ENCODE measurements at regions not wholly inside any gene's neighbourhood (a gene's known extent, or its start where the extent isn't known, plus 50 kb on each side); places are given as distances from the start of the nearest gene placed in this dataset.

DNA sequence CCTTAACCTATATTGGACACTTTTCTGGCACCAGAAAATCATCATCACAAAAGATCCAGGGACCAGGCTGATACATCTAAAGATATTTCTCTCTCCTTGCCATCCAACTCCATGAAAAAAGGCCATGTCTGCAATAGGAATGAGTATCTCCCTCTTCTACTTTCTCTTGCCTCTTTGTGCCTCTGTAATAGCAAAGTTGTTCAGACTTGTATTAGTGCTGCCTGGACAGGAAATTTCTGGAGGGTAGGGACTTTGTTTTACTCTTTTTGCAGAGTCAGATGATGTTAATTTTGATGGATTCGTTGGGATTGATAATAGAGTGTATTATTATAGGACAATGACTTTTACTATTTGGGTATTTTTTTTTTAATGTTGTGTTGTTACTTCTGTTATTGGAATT, 376.3 kb downstream of the INHBA start:
- DNase-seq, result no peak
- H3K9me3 Mint-ChIP-seq, result peaks cover 2% of the 10 kb centered on the region
- H3K36me3 Mint-ChIP-seq, result no peaks in the 10 kb centered on the region
- H3K4me1 Mint-ChIP-seq, result no peaks in the 10 kb centered on the region
- no peaks in the 10 kb centered on the region for H3K27me3 Mint-ChIP-seq
- no peak overlapping the region for H3K27ac Mint-ChIP-seq
- no peak overlapping the region for H3K4me3 Mint-ChIP-seq
- CTCF ChIA-PET, result no interaction called here

DNA sequence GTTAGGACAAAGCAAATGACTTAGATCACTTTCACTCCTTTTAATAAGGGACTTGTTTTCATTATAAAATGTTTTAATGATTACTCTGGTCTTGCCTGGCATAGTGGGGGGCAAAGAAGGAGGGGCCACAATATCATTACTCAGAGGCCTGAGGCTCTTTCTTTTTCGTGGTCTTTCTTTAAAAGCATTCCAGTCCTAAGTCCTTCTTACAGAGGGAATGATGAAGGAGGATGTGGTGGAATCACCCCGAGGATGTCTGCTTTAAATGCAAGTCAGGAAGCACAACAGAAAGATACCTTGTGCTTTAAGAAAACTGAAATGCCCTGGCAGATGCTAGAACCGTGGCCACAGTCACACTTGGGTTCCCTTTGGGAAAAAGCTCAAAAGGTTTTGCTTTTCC, 379.1 kb downstream of the INHBA start:
- Mint-ChIP-seq H3K4me1 (no peaks in the 10 kb centered on the region), H3K9me3 (peaks cover 2% of the 10 kb centered on the region), H3K27ac (no peak overlapping the region), H3K36me3 (no peaks in the 10 kb centered on the region), H3K4me3 (no peak overlapping the region), H3K27me3 (no peaks in the 10 kb centered on the region)
- no peak for DNase-seq
- CTCF ChIA-PET, result no interaction called here

DNA sequence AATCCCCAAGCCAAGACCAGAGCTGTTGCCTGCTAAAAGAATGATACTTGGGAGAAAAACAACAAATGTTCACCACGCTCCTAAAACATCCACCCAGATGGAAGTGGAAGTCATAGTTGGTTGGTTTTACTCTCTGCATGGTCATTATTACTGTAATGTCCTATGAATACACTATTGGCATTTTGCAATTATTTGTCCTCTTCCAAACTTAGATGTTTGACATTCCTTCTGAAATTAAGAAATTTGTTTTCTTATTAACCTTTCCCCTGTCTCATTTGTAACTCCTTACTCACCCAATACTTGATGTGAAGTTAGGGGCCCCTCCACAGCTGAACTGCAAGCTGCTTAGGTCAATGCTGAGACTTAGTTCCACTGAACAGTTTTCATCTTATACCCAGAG, 383.3 kb downstream of the INHBA start:
- H3K4me1 Mint-ChIP-seq, result no peaks in the 10 kb centered on the region
- H3K36me3 Mint-ChIP-seq, result no peaks in the 10 kb centered on the region
- H3K9me3 Mint-ChIP-seq, result peaks cover 8% of the 10 kb centered on the region
- no peak for DNase-seq
- H3K27me3 Mint-ChIP-seq, result no peaks in the 10 kb centered on the region
- CTCF ChIA-PET, result no interaction called here
- H3K4me3 Mint-ChIP-seq, result no peak overlapping the region
- no peak overlapping the region for H3K27ac Mint-ChIP-seq

DNA sequence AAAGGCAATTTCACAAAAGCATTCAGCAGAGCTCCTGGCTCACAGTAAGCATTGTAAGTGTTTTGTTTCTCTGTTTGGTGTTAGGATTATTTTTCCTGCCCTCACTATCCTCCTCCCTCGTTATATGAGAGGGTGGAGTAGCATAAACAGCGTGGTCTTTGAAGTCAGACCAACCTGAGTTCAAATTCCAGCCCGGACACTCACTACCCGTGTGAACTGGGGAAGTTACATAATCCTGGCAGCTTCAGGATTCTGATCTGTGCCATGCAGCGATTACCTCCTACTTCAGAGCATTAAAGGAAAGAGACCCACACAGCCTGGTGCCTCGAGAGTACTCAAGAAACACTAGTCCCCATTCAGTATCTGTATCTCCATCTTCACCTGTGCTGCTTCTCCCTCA, 386.5 kb downstream of the INHBA start:
- CTCF ChIA-PET, result interaction anchor here (0.6 kb wide), 1 partner anchor 63 kb away, joined by 3 read pairs; no protein-coding TSS in a partner anchor

DNA sequence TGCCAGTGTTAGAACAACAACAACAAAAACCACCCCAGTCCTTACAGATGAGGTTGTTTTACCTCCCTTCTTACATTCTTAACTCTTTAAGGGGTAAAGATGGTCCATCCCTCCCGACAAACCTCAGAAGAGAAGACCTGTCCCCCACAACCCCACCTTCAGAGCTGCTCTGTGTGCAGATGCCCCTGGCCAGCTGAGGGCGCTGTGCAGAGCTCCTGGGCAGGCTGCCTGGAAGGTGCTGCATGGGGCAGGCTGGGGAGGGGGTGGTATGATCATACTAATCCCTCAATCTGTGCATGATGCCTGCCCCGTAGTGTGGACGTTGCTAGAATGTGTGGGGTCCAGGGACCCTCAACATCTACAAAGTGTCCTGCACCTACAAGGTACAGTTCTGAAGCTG, 387.1 kb downstream of the INHBA start:
- H3K4me3 Mint-ChIP-seq, result no peak overlapping the region
- CTCF ChIA-PET, result interaction anchor here (0.6 to 1.0 kb wide), 2 partner anchors 26 to 63 kb away, joined by 3 read pairs; no protein-coding TSS in a partner anchor

More for the DNA sequence above, 386.5 kb downstream of the INHBA start:
- no peak for DNase-seq
- no peaks in the 10 kb centered on the region for H3K4me1 Mint-ChIP-seq
- H3K4me3 Mint-ChIP-seq, result no peak overlapping the region
- H3K27me3 Mint-ChIP-seq, result no peaks in the 10 kb centered on the region
- no peaks in the 10 kb centered on the region for H3K36me3 Mint-ChIP-seq
- H3K27ac Mint-ChIP-seq, result no peak overlapping the region
- peaks cover 12% of the 10 kb centered on the region for H3K9me3 Mint-ChIP-seq

DNA sequence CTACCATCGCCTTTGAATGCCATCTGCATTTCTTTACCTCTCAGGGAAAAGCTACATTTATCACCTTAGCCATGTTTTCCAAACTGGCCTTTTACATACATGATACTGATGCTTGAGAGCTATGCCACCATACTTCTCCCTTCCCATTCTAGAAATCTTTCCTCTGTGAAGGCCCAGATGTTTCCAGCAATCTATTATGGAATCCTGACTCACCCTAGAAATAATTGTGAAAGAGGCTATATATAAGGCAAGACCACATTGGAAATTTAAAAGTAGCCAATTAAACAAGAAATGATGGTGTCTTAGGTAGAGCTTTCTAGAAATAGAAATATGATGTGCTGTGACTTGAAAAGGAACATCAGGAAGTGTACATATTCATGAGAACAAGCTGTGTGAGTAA, 389.7 kb downstream of the INHBA start:
- no peaks in the 10 kb centered on the region for H3K4me1 Mint-ChIP-seq
- no peak for DNase-seq
- H3K36me3 Mint-ChIP-seq, result no peaks in the 10 kb centered on the region
- H3K9me3 Mint-ChIP-seq, result peaks cover 4% of the 10 kb centered on the region
- CTCF ChIA-PET, result no interaction called here
- no peaks in the 10 kb centered on the region for H3K27me3 Mint-ChIP-seq
- H3K4me3 Mint-ChIP-seq, result no peak overlapping the region
- no peak overlapping the region for H3K27ac Mint-ChIP-seq

More for the DNA sequence above, 387.1 kb downstream of the INHBA start:
- H3K36me3 Mint-ChIP-seq, result no peaks in the 10 kb centered on the region
- no peaks in the 10 kb centered on the region for H3K27me3 Mint-ChIP-seq
- no peak overlapping the region for H3K27ac Mint-ChIP-seq
- no peaks in the 10 kb centered on the region for H3K4me1 Mint-ChIP-seq
- peaks cover 12% of the 10 kb centered on the region for H3K9me3 Mint-ChIP-seq
- no peak for DNase-seq

DNA sequence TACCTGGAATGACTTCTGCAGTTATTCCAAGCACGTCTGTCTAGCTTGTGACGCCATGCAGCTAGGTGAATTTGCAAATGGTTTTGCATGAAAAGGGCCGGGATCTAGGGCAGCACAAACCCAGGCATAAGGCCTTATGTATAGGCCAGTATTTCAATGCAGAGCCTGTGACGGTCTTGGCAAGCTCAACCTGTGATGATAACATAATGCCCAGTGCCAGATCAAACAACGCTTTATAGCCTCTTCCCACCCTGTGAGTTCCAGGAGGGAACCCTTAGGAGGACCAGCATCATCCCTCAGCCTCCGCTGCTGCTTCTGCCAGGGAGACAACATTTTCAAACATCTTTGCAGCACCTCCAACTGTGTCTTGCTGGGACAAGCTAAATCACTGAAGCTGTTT, 390.7 kb downstream of the INHBA start:
- Mint-ChIP-seq H3K4me1 (no peaks in the 10 kb centered on the region), H3K9me3 (peaks cover 4% of the 10 kb centered on the region), H3K4me3 (no peak overlapping the region), H3K27ac (no peak overlapping the region), H3K27me3 (no peaks in the 10 kb centered on the region), H3K36me3 (no peaks in the 10 kb centered on the region)
- CTCF ChIA-PET, result no interaction called here
- no peak for DNase-seq

DNA sequence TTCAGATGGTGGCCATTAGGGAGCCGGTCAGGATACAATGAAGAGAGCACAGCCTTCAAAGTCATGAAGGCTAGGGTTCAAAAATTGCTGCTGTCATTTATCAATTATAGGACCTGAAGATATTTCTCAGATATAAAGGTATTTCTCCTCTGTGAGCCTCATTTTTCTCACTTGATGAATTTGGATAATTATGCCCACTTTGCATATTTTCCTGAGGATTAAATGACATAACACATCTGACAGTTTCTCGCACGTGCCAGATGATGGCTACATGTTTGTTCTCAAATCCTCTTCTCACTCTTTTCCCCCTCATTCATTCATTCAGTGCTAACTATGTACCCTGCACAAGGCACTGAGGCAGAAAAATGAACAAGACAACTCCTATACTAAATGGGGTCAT, 391.6 kb downstream of the INHBA start:
- Mint-ChIP-seq H3K27ac (no peak overlapping the region), H3K4me3 (no peak overlapping the region), H3K27me3 (no peaks in the 10 kb centered on the region), H3K9me3 (peaks cover 4% of the 10 kb centered on the region), H3K4me1 (no peaks in the 10 kb centered on the region), H3K36me3 (no peaks in the 10 kb centered on the region)
- no peak for DNase-seq
- CTCF ChIA-PET, result no interaction called here

DNA sequence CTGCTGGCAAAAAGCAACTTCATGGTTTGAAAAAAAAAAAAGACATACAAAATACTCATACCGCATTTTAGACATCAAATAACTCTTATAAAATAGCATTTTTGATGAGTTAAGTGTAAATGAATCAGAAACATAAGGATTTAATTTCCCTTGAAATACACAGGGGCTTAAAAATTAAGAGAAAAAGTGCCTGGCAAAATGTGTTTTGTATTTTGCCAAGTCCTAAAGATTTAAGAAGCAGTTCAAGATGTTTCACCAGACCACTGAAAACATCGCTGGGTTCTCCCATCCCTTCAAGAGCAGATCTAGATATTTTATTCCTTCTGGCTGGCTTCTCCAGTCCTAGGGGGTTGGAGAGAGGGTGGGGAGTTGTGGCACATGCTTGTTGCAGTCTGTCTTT, 396.4 kb downstream of the INHBA start:
- Mint-ChIP-seq H3K9me3 (no peaks in the 10 kb centered on the region), H3K4me3 (no peak overlapping the region), H3K4me1 (no peaks in the 10 kb centered on the region), H3K27ac (no peak overlapping the region), H3K27me3 (no peaks in the 10 kb centered on the region), H3K36me3 (no peaks in the 10 kb centered on the region)
- DNase-seq, result no peak
- CTCF ChIA-PET, result no interaction called here

DNA sequence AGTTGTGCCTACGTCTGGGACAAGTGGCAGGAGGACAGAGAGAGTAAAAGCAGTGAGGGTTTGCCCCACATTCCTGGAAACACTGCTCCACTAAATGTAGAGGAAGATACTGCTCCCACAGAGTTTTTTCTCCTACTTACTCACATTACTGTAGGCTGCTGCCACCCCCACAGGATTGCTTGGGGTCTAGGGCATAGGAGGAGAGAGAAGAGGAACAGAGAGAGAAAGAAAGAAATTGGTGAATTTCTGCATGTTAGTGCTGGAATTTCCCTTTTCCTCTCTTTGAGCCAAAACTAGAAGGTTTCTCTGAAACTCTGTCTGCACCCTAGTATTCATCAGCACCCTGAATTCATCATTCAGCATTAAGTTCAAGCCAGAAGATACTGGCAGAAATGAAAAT, 397.9 kb downstream of the INHBA start:
- DNase-seq, result no peak
- no peak overlapping the region for H3K27ac Mint-ChIP-seq
- H3K9me3 Mint-ChIP-seq, result no peaks in the 10 kb centered on the region
- H3K4me1 Mint-ChIP-seq, result no peaks in the 10 kb centered on the region
- H3K4me3 Mint-ChIP-seq, result no peak overlapping the region
- CTCF ChIA-PET, result no interaction called here
- H3K27me3 Mint-ChIP-seq, result no peaks in the 10 kb centered on the region
- H3K36me3 Mint-ChIP-seq, result no peaks in the 10 kb centered on the region

DNA sequence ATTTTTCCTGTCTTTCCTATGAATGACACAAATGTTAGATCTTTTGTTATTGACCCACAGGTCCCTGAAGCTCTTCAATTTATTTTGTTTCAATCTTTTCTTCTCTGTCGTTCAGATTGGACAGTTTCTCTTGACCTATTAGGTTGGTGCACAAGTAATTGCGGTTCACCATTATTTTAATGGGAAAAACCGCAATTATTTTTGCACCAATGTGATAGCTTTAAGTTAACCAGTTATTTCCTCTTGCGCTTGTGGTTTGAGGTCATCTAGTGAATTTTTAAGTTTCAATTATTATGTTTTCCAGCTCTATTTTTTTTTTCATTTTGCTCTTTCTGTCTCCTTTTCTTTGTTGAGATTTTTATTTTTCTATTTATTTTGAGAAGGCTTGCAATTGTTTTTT, 399.2 kb downstream of the INHBA start:
- H3K27ac Mint-ChIP-seq, result no peak overlapping the region
- H3K4me3 Mint-ChIP-seq, result no peak overlapping the region
- no peaks in the 10 kb centered on the region for H3K27me3 Mint-ChIP-seq
- no peaks in the 10 kb centered on the region for H3K4me1 Mint-ChIP-seq
- H3K9me3 Mint-ChIP-seq, result no peaks in the 10 kb centered on the region
- CTCF ChIA-PET, result no interaction called here
- DNase-seq, result no peak
- no peaks in the 10 kb centered on the region for H3K36me3 Mint-ChIP-seq

DNA sequence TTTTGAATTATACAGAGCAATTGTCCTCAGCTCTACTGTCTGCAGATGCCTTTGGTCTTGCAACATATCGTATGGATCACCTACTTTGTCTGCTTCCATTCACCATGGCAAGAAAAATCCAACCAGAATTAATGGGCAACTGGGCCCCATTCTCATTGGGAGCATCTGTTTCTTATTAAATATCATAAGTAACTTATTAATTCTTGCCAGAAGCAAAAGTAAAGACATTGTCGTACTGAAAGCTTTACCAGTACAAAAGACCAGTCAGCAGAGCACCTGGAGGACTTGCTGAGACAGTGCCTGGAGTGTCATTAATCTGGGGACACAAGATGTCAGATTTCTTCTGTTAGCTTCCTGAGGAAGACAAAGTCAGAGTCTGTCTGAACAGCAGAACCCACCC, 404.5 kb downstream of the INHBA start:
- H3K9me3 Mint-ChIP-seq, result peaks cover 4% of the 10 kb centered on the region

DNA sequence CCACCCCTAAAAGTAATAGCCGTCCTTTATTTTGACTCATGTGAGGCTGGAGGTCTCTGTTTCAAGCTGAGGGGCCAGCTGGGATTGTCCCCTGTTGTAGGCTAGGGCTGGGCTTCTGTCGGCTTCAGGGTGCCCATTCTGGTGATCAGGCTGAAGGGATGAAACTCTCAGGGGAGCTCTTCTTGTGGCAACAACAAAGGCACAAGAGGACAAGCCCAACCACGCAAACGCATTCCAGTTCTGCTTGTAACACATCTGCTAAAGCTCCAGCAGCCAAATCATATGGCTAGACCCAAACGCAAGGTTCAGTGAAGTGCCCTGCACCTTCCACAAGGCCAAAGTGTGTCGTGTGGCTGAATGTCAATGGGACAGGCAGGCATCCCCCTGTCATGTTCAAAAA, 405.7 kb downstream of the INHBA start:
- CTCF ChIA-PET, result no interaction called here
- DNase-seq, result no peak
- H3K4me1 Mint-ChIP-seq, result no peaks in the 10 kb centered on the region
- H3K36me3 Mint-ChIP-seq, result no peaks in the 10 kb centered on the region
- H3K27me3 Mint-ChIP-seq, result no peaks in the 10 kb centered on the region
- no peak overlapping the region for H3K4me3 Mint-ChIP-seq
- H3K27ac Mint-ChIP-seq, result no peak overlapping the region
- peaks cover 4% of the 10 kb centered on the region for H3K9me3 Mint-ChIP-seq

More for the DNA sequence above, 404.5 kb downstream of the INHBA start:
- Mint-ChIP-seq H3K27me3 (no peaks in the 10 kb centered on the region), H3K4me3 (no peak overlapping the region), H3K4me1 (no peaks in the 10 kb centered on the region), H3K27ac (no peak overlapping the region), H3K36me3 (no peaks in the 10 kb centered on the region)
- no peak for DNase-seq
- CTCF ChIA-PET, result no interaction called here

DNA sequence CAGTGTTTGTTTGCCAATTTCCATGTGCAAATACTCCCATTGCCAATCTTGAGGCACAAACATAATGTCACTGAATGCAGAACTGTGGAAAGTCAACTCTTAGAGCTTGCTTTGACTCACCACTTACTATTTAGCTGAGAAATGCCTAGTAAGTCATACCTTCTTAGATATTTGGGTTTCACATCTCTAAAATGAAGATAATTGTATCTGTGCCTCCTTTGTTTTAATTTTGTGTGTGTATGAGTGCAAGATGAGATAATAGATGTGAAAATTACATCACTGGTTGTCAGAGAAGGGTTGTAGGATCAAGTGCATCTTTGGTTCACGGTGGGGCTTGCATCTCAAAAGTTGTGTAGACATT, 407.5 kb downstream of the INHBA start:
- H3K4me3 Mint-ChIP-seq, result no peak overlapping the region
- peaks cover 4% of the 10 kb centered on the region for H3K9me3 Mint-ChIP-seq
- no peaks in the 10 kb centered on the region for H3K4me1 Mint-ChIP-seq
- CTCF ChIA-PET, result no interaction called here
- no peak overlapping the region for H3K27ac Mint-ChIP-seq
- H3K27me3 Mint-ChIP-seq, result no peaks in the 10 kb centered on the region
- no peak for DNase-seq
- no peaks in the 10 kb centered on the region for H3K36me3 Mint-ChIP-seq

DNA sequence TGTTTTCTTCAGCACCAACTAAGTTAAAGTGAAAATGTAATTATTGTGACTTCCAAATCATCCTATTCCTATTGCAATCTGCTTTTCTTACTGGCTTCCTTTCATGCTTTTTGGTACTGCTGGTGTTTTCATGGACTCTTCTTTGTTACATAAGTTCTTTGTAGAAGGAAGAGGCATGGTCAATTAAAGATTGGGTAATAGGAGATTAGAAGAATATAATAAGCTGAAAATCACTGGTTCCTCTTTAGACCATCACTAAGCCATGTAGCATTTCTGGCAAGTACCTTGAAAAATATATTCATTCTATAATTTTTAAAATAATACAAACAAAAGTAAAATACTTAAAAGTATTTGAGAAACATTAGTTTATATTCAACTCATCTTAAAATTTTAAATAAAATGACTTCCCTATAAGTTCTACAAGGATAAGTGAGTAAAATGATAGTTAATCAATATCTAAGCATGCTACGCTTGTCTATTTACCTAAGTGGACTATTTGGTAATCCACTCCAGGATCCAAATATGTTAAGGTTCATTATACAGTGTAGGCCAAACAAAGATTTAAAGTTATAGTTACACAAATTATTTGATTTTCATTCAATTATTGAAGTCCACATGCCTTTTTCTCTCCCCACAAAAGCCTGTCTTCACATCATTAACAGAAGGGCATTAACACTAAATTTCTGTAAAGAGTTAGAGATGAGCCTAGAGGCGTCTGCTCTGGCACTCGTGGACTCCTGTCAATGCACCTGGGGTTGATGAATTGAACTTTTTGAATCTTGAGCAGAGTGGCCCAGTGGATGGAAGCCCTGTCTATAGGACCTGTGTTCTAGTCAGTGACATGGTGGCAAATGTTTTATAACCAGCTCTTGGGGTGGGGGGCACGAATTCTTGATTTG, 408.1 kb downstream of the INHBA start:
- Mint-ChIP-seq H3K4me3 (no peak overlapping the region), H3K36me3 (no peaks in the 10 kb centered on the region), H3K27ac (no peak overlapping the region), H3K9me3 (peaks cover 4% of the 10 kb centered on the region), H3K4me1 (no peaks in the 10 kb centered on the region), H3K27me3 (no peaks in the 10 kb centered on the region)
- CTCF ChIA-PET, result no interaction called here
- no peak for DNase-seq
